Left ventricle myocardium inferior (tissue), 1 donor: ENCODE measurements at regions not wholly inside any gene's neighbourhood (a gene's known extent, or its start where the extent isn't known, plus 50 kb on each side); places are given as distances from the start of the nearest gene placed in this dataset.

Experiments used
- DNase-seq: peaks from one replicate; pipeline ENCODE4 v3.0.0-alpha.2; 2020
- H3K27ac ChIP-seq: fragments of 200-600 bp; replicated peaks from 2 replicates; pipeline ENCODE4 v1.8.0; 2021
- H3K27me3 ChIP-seq: fragments of 200-600 bp; 2 replicates; pipeline ENCODE4 v1.8.0; 2021; ENCODE audit warnings: low read depth
- H3K36me3 ChIP-seq: fragments of 200-600 bp; 2 replicates; pipeline ENCODE4 v1.8.0; 2021
- H3K4me1 ChIP-seq: fragments of 200-600 bp; 2 replicates; pipeline ENCODE4 v1.8.0; 2021
- H3K4me3 ChIP-seq: fragments of 200-600 bp; 2 replicates; pipeline ENCODE4 v1.8.0; 2021; ENCODE audit warnings: mild to moderate bottlenecking, moderate library complexity
- H3K9me3 ChIP-seq: fragments of 200-600 bp; replicated peaks from 2 replicates; pipeline ENCODE4 v1.8.0; 2021
- intact Hi-C: fragments of 100-400 bp; cut with micrococcal nuclease; formaldehyde crosslinking; loops from one replicate; pipeline ENCODE4 v1.11.0; 2022
- TF ChIP-seq, protein P1 (sequence below): fragments of 200-600 bp; IDR thresholded peaks from 2 replicates; pipeline ENCODE4 v1.8.0; 2021; ENCODE audit warnings: antibody characterized with exemption, mild to moderate bottlenecking, borderline replicate concordance
- donor health status: DM: no; HTN: yes; CAD: no; lungs with severe emphysema.

DNA sequence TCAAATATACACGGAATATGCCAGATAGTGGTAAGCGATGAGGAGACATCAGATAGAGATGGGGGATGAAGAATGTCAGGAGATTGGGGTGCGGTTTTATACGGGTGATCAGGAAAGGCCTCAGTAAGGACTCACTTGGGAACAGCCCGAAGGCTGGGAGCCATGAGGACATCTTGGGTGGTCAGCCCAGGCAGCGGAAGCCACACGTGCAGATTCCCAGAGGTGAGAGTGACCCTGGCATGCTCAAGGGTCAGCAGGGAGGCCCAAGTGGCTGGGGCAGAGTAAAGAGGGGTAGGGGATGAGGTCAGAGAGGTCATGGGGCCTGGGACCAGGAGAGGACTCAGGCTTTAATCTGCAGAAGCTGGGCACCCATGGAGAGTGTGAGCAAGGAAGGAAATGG, 106.6 kb downstream of the MATN1 start:
- Histone ChIP-seq H3K36me3 (no peaks in the 10 kb centered on the region), H3K4me3 (no peak overlapping the region), H3K4me1 (no peaks in the 10 kb centered on the region), H3K27ac (no peak overlapping the region), H3K9me3 (no peaks in the 10 kb centered on the region), H3K27me3 (peaks cover 76% of the 10 kb centered on the region)
- TF ChIP-seq, protein P1, sequence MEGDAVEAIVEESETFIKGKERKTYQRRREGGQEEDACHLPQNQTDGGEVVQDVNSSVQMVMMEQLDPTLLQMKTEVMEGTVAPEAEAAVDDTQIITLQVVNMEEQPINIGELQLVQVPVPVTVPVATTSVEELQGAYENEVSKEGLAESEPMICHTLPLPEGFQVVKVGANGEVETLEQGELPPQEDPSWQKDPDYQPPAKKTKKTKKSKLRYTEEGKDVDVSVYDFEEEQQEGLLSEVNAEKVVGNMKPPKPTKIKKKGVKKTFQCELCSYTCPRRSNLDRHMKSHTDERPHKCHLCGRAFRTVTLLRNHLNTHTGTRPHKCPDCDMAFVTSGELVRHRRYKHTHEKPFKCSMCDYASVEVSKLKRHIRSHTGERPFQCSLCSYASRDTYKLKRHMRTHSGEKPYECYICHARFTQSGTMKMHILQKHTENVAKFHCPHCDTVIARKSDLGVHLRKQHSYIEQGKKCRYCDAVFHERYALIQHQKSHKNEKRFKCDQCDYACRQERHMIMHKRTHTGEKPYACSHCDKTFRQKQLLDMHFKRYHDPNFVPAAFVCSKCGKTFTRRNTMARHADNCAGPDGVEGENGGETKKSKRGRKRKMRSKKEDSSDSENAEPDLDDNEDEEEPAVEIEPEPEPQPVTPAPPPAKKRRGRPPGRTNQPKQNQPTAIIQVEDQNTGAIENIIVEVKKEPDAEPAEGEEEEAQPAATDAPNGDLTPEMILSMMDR = no peak
- DNase-seq = no peak
- intact Hi-C loops = no loop called here

DNA sequence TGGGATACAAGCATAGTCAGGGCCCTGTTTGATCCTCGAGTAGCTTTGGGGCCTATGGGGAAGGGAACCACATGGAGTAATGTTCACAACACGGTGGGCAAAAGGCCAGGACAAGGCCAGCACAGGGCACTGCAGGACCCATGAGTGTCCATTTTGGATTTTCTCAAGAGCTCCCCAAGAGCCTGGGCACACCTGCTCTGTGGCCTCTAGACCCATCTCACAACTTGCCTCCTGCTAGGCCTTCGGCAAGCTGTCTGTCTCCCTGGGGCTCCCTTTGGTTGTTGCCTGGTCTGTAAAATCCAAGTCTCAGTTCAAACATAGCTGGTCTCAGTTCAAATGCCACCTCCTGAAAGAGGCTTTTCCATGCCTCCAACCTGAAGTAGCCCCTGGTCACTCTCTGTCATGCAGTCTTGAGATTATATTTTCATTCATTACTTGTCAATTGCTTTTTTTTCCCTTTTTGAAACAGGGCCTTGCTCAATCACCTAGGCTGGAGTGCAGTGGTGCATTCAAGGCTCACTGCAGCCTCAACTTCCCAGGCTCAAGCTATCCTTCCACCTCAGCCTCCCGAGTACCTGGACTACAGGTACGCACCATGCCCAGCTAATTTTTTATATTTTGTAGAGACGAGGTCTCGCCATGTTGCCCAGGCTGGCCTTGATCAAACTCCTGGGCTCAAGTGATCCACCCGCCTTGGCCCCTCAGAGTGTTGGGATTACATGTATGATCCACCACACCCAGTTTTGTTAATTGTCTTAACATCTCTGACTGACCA, 107.4 kb downstream of the MATN1 start:
- no peak overlapping the region for H3K27ac ChIP-seq
- intact Hi-C loops = no loop called here
- no peak for DNase-seq
- H3K27me3 ChIP-seq = peaks cover 68% of the 10 kb centered on the region
- TF ChIP-seq, protein P1 = no peak
- H3K36me3 ChIP-seq = no peaks in the 10 kb centered on the region
- no peaks in the 10 kb centered on the region for H3K4me1 ChIP-seq
- H3K9me3 ChIP-seq = no peaks in the 10 kb centered on the region
- H3K4me3 ChIP-seq = no peak overlapping the region

DNA sequence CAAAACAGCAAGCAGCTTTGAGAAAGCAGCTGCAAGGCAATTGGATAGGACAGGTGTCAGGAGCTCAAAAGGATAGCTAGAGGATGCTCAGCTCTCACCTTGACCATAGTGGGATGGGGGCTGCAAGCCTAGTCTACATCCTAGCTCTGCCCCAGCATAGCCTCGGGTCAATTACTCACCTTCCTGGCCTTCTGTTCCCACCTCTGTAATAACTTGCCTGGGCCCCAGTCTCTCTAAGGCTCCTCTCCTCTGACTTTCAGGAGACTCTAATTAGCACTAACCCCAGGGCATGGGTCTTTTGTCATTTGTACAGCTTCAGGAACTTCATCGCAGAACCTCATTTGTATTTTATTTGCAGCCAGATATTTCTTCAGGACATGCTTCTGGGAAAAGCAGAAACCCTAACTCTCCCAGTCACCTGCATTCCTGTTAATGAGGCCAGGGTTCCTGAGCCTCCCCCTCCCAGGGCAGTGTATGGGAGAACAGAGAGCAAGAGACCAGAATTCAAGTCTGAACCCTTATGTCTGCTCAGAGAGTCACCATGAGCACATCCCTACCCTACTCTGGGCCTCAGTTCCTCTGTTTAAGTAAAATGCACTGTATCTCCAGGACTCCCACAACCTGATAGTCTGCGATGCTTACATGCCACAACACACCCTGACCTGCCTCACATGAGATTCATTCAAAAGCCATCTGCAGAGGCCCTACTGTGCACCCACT, 108.1 kb downstream of the MATN1 start:
- intact Hi-C loops = no loop called here
- TF ChIP-seq, protein P1 = no peak
- Histone ChIP-seq H3K36me3 (no peaks in the 10 kb centered on the region), H3K27ac (no peak overlapping the region), H3K27me3 (peaks cover 60% of the 10 kb centered on the region), H3K4me1 (no peaks in the 10 kb centered on the region), H3K4me3 (no peak overlapping the region), H3K9me3 (no peaks in the 10 kb centered on the region)
- DNase-seq = no peak

DNA sequence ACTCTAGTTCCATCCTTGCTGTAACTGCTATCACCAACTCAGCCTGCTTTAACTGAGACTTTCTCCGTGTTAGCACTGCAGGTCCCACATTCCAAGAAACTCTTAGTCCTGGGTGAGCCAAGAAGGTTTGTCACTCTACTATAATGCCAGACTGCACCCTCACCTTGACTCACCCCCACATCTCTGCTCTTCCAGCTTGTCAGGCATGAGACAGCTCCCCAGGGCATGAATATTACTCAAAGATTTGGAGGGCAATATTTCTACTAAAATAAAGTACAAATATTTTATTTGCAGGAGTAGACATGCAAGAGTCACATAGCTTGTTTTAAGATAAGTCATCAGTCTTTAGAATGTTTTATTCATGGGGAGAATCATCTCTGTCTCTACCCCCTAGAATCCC, 110.2 kb downstream of the MATN1 start:
- H3K4me1 ChIP-seq = no peaks in the 10 kb centered on the region
- TF ChIP-seq, protein P1 = no peak
- no peak for DNase-seq
- intact Hi-C loops = no loop called here
- H3K27me3 ChIP-seq = peaks cover 57% of the 10 kb centered on the region
- no peak overlapping the region for H3K4me3 ChIP-seq
- H3K27ac ChIP-seq = no peak overlapping the region
- H3K36me3 ChIP-seq = no peaks in the 10 kb centered on the region
- no peaks in the 10 kb centered on the region for H3K9me3 ChIP-seq

DNA sequence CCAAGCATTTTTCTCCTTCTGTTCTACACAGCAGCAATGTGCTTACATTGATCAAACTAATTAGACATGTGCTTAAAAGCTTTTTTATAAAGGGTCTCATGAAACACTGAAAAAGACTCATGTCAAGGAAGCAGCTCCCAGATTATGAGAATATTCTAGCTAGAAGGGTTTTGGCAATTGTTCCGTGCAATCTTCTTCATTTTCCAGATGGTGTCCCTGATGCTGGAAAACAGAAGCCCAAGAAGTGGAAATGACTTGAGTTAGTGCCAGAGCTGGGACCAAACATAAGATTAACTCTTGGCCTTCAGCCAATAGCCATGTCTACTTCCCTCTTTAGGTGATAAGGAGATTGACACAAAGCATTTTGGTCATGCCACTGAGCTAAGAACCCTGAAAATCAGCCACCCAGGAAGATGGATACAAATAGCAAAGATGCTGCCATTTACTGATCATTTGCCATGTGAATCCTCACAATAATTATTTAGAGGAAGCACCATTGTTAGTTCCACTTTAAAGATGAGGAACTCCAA, 110.8 kb downstream of the MATN1 start:
- TF ChIP-seq, protein P1 = no peak
- peaks cover 58% of the 10 kb centered on the region for H3K27me3 ChIP-seq
- intact Hi-C loops = no loop called here

More for the DNA sequence above, 110.8 kb downstream of the MATN1 start:
- Histone ChIP-seq H3K4me3 (no peak overlapping the region), H3K36me3 (no peaks in the 10 kb centered on the region), H3K27ac (no peak overlapping the region), H3K9me3 (no peaks in the 10 kb centered on the region), H3K4me1 (no peaks in the 10 kb centered on the region)
- DNase-seq = no peak
